Dermis microvascular lymphatic vessel endothelial cell (primary cell): ENCODE measurements at regions not wholly inside any gene's neighbourhood (a gene's known extent, or its start where the extent isn't known, plus 50 kb on each side); places are given as distances from the start of the nearest gene placed in this dataset.

Experiments
- DNase-seq, 2 donors: peaks; one replicate each; pipeline versions ENCODE4 v3.0.0 to v3.0.0-alpha.2; 2010; ENCODE audit warnings: low read depth in 2 of 2

DNA sequence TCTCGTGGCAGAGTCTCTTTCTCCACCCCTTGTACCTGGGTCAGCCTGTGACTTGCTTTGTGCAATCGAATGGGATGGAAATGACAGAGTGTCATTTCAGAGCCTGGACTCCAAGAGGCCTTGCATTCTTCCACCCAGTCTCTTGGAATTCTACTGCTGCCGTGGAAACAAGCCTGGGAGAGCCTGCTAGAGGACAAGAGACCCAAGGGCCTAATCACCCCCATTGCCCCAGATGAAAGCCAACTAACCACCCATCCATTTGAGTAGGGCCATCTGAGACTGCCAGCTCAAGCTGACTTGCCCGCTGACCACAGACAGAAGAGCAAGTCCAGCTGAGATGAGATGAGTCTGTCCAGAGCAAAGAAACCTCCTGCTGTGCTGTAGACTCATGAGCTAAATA, 201.6 kb downstream of the PTPRU start:
- DNase-seq = no peak

- DNase-seq = no peak
Observed at GRCh38 chr1:29436181-29436785, 200.0 kb downstream of the PTPRU start.

GRCh38 chr1:29433830-29434229, 197.5 kb downstream of the PTPRU start:
- no peak for DNase-seq

GRCh38 chr1:29431138-29431537, 194.8 kb downstream of the PTPRU start:
- DNase-seq = no peak

DNA sequence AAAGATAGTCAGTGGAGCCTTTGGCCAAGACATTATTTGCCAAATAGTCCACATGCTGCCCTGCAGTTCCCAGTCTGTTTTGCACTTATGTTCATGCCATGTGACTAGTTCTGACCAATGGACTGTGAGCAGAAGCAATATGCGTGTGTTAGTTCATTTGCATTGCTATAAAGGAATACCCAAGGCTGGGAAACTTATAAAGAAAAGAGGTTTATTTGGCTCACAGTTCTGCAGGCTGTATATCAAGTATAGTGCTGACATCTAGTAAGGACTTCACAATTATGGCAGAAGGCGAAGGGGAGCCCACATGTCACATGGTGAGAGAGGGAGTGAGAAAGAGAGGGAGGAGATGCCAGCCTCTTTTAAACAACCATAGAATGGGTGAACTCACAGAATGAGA, 193.3 kb downstream of the PTPRU start:
- DNase-seq = no peak

DNA sequence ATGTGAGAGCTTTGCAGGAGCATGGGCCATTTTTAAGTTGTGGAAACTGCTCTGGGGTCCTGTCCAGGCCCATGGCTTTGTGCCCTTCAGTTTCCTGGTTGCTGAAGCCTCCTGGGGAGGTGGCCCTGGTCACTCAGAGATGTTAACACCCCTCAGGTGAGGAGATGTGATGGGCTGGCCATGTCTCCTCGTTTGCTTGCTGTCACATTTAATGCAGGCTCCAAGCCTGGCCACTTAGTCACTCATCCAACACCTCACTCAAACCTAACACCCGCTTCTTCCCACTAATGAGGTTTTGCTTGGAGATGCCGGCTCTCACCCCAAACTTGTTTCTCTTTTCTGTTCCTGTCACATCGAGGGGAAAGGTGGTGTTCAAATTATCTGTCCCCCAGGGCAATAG, 192.7 kb downstream of the PTPRU start:
- no peak for DNase-seq

DNA sequence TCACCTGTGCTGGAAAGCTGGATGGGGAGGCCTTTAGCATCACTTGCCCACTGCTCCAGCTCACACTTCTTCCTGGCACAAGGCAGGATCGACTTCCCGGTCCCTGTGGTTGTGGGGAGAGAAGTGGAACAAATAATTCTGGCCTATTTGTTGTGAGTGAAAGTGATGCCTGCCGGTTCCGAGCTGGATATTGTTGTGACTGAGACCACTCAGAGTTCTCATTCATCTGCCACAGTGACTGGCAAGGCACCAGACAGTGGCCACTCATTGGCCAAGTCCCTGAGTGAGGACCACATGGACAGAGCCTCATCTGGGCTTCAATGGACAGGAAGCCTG, 191.9 kb downstream of the PTPRU start:
- no peak for DNase-seq

DNA sequence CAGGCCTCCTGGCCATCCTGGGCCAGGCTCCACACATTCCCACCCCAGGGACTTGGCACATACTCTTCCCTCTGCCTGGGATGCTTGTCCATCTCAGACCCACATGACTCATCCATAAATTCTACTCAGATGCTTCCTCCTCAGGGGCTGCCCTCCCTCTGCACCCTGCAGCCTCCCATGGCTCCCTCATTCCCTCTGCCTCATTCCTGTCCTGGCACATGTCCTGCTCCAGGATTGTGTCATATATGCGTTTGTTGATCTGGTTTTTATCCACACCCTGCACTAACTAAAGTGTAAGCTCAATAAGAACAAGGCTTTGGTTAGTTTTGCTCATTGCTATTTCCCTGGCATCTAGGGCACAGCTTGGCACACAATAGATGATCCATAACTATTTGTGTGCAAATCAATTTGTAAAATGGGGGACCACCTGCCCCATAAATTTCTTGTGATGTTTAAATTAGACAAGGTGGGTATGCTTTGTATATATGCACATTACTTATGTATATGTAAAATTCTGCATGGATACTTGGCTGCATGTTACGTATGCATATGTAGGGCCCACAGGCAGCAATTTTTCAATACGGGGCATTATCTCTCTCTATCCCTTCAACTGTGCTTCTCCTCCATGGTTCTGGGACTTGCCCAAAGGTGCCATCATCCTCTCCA, 191.4 kb downstream of the PTPRU start:
- no peak for DNase-seq

DNA sequence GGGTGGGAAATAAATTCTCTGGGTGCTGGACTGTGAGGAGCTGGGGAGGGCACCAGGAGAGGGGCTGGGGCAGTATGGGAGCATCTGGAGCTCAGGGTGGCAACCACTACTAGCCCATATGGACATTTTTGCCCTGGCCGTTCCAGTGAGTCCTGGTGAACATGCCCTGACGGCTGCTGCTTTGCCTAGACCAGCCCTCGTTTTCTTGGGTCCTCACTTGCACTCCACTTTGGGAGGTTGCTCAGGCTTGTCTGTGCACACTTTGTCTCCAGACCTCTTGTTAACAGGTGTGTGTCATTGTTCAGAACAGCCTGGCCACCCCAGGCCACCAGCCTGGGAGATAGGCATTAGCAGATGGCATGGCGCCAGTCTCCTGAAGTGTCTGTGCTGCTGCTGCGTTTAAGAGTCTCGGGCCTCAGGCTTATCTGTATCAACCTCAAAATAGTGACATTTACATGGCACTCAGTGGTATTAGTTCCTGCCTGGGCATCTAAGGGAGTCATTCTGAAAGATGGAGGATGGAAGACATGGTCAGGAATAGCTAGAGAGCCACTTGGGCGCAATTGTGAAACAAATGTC, 190.5 kb downstream of the PTPRU start:
- DNase-seq = no peak

DNA sequence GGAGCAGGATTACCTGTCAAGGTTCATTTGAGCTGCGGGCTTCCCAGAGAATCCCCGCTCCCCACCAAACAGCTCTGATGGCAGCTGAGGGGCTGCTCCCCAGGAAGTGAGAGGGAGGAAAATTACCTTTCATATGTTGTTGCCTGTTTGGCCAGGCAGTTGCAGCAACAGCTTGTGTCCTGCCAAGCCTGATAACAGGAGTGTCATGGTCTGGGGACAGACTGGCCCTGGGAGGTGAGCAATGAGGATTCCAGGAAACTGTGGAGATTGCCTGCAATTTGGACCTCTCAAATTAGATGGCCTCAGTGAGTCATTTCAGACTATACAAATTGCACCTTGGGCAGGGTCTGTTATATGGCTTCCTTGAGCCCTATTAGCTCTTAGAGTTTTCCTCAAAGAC, 189.3 kb downstream of the PTPRU start:
- no peak for DNase-seq

GRCh38 chr1:29424266-29424665, 187.9 kb downstream of the PTPRU start:
- DNase-seq = no peak

- DNase-seq = no peak
Observed at GRCh38 chr1:29420202-29420601, 183.9 kb downstream of the PTPRU start.

DNA sequence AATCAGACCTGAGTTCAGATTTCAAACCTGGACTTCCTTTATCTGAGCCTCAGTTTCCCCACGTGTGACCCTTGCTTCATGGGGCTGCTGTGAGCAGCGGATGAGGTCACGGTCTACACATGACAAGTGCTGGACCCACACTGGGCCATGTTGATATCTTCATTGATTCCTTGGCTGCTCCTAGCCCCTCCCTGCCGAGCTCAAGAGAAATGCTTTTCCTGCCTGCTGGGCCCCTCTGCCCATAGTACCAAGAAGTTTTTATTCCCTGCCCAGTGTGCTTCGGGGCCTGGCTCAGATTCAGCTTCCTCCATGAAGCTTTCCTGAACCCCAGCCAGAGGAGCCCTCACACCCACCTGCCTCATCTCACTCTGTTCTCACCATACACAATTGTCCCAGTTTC, 181.6 kb downstream of the PTPRU start:
- no peak for DNase-seq

DNA sequence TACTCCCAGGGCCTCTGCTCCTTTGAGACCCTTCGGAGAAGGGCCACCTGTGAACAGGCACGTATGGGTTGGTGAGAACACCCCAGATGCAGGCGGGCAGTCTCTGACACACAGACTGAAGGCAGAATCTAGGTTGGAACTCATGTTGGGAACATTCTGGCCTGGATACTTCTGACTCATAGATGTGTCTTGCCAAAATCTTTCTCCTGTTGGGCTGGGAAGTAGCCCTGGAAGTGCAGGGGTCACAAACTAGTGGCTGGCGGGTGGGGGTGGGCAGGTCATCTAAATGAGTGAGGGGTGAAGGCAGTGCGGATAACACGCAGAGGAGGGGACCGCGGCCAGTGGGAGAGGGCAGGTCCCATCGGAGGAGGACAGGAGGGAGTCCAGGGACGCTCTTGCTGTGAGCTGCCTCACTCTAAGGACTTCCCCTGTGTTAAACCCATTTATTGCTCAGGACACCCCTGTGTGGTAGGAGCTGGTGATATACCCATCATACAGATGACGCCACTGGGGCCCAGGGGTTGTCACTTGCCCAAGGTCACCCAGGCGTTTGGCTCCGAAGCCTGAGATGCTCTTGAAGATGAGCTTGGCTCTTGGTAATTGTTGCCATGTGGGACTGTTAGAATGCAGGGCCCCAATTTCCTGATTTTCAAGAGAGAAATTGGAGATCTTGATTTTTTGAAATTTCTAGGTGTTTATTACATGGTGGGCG, 181.0 kb downstream of the PTPRU start:
- no peak for DNase-seq

DNA sequence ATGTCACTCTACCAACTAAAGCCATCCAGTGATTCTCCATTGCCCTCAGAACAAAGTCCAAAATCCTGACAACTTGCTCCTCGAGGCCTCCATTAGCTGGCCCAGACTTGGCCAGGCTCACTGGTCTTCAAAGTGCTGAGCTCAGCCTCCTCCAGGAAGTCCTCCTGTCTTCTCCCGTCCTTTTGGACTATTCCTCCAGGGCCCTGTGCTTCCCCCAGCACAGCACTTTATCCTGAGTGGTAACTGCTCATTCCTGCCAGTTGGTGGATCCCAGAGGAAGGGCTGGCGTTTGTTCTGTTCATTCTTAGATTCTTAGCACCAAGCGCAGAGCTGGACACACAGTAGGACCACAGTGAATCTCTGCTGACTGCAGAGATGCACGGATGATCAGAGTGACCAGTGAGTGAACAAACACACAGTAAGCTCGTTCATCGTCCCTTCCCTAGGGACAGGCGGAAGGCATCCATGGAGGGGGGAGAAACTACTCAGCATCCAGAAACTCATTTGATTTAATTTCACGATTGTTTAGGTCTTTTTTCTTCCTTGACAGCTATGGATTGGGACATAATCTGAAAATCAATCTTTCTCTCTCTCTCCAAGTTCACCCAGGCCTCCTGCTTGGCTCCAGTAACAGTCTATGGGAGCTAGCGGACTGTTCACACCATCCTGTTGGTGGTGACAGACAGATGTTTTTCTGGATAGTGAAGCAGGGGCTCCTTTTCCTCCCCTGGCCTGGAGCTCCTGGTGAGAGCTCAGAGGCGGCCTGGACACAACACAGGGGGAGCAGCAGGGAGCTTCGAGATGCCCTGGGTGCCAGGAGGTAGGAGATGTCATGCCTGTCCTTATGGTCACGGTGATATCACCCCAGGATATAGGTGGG, 180.2 kb downstream of the PTPRU start:
- DNase-seq = no peak

DNA sequence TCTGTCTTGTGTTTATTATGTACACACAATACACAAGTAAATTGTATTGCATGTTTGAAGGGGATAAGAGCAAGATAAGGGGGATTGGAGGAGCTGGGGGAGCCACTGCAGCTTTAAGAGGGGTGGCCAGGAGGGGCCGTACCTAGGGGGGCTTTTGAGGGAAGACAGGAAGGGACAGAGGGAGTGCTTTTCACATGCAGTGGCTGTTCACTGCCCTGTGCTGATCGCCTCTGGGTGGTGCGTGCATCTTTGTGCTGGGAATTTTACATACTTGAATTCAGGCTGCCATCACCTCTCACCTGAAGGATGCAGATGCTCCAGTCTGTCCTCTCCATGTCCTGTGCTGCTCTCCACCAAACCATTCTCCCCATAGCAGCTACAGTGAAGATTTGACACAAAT, 179.5 kb downstream of the PTPRU start:
- no peak for DNase-seq

DNA sequence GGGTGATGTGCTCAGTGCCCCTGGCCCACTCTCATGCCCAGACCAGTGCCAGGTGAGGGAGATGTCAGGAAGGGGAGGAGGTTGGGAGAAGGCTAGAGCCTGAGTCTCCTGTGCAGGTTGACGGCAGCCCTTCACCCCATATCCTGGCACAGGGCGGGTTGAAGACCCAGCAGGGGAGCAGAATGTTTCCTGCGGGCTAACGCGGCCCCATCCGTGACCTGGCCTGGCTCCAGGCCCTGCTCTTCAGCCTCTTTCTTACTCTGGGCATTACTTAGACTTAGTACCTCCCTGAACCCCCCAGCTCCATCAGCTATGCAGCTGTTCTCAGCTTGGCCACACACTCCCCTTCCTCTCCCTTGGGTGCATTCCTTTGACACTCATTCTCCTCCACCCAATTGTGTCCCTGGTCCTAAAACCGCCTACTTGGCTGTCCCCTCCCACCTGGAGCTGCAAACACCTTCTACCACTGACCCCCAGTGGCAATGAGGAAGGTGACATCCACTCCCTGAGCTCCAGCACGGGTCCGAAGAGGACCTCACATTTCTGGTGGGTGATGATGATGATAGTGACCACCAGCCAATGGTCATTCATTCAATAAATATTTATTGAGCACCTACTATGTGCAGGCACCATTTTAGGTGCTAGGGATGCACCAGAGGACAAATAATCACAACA, 179.0 kb downstream of the PTPRU start:
- DNase-seq = no peak

- no peak for DNase-seq
Observed at GRCh38 chr1:29414086-29414485, 177.8 kb downstream of the PTPRU start.

DNA sequence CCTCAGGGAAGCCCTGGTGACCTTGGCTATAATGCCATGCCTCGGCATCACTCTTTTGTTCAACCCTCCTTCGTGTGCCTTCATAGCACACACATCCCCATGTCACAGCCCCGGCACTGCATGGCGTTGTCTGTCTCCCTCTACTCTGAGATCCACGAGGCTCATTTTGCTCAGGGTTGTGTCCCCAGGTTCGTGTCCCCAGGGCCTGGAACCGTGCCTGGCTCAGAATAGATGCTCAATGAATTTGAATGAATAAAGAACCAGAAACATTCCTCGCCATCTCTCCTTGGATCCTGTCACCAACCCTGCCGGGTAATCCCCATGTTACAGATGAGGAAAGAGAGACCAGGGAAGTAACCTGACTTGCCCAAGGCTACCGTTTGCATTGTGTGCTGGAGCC, 177.3 kb downstream of the PTPRU start:
- no peak for DNase-seq

DNA sequence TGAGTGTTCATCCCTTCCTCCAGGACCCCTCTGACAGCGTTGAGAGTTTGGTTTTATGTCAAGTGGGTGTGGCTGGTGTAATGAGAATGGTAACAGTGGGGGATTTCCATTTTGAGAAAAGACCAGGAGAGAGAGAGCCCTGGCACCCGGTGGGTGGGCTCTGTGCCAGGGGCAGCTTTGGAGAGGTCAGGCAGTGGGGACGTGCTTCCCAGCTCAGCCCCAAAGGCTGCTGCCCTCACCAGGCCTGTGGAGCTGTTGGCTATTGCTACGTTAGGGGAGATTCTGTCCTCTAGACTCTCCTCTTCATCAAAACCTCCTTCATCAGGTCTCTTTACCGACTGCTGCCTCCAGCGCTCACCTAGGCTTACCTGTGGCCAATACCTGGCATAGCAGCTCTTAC, 176.3 kb downstream of the PTPRU start:
- DNase-seq = no peak

DNA sequence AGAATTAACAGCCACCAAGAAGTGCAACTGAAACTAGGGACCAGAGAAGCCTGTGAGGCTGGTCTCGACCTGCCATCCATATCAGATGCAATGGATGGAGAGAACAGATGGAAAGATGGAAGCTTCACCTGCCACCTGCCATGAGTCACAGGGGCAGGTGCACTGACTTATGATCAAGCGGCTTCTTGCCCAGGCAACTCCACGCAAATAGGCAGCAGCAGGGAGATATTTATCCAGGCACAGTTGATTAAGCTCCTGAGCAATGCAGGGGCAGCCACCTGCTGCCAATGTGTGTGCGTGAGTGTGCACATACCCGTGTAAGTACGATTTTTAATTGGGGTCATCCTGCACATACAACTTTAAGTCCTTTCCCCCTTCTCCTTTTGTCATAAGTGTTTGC, 174.2 kb downstream of the PTPRU start:
- no peak for DNase-seq
